ENCODE measurements at regions not wholly inside any gene's neighbourhood (a gene's known extent, or its start where the extent isn't known, plus 50 kb on each side); places are given as distances from the start of the nearest gene placed in this dataset.
"Not testable (repeated sequence)": the region's sequence is repeated elsewhere in the genome, so short reads cannot be mapped to it uniquely, and the experiment has no call there.

DNA sequence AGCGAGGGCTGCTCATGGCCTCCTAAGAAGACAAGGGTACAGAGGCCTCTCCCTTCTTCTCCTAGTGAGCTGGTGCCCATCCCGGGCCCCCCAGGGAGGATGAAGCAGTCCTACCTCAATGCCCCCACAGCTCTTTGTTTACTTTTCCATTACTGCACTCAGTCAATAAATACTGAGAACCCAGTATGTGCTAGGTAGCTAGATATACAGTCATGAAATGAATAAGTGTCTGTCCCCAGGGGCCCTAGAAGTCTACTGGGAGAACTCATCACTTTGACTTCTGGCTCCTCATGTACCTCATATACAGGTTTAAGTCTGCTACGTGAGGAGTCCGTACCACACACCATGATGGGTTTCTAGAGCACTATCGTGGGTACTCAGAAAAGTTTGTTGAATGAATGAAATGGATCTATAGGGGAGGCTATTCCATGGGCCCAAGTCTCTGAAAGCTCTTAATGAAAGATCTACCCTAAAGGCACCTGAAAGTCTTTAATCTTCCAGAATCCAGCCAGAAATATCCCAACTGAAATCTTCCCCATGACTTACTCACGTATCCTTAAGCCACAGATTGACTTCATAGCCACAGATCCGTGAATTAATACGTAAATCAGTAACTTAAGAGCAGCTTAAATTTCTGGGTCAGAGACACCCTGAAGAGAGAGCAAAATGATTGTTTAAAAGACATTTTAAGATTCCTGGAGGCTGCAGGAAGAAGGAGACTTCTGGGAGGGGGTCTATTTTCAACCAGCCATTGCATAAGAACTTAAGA is 51.6 kb upstream of the POMP start:
- DNase-seq (ENCODE audit: low read depth in 2 of 2) = no peak

DNA sequence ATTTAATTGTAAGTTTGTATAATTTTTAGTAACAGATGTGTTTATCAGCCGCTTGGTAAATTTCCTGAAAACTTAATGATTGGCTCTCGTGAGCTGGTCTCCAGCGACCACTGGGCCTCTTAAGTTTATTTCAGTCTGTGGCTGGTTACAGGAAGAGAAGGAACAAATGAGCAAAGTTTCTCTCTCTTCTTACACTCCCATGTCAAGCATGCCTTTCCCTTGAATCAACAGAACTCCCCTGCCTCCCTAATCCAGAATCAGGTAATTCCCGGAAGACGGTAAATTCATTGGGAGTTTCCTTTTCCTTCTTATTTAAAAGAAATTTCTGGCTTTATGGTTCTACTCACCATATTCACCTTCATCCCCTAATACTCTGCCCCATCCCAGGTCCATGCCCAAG is 52.5 kb upstream of the POMP start:
- no peak for DNase-seq (ENCODE audit: low read depth in 2 of 2)

DNA sequence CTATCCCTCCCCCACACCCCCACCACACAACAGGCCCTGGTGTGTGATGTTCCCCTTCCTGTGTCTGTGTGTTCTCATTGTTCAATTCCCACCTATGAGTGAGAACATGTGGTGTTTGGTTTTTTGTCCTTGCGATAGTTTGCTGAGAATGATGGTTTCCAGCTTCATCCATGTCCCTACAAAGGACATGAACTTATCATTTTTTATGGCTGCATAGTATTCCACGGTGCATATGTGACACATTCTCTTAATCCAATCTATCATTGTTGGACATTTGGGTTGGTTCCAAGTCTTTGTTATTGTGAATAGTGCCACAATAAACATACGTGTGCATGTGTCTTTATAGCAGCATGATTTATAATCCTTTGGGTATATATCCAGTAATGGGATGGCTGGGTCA is 53.8 kb upstream of the POMP start:
- DNase-seq (ENCODE audit: low read depth in 2 of 2) = not testable (repeated sequence)

DNA sequence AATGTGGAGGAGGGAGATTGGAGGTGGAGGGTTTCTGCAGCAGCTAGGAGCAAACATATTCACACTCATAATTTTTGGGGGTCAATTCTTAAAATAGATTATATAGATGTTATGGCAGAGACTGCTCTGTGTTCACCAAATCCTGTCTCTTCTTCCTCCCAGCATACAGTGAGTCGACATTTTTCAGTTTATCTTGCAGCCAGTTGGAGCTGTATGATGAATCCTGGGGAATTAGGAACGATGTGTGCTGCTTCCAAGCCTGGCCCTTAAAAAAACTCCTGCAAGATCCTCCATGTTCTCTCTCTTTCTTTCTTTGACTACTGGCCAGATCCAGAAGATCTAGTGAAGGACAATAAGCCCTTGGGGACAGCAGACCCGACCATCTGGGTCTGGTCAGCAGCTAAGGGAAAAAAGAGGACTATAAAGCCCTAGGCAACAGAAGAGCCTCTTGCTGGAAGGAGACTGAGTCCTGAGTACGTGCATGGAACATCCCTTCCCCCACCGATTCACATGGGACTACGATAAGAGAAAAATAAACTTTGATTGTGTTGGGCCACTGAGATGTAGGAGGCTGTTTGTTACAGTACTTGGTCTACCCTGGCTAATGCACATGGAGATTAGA is 55.8 kb upstream of the POMP start:
- DNase-seq (ENCODE audit: low read depth in 2 of 2) = no peak

DNA sequence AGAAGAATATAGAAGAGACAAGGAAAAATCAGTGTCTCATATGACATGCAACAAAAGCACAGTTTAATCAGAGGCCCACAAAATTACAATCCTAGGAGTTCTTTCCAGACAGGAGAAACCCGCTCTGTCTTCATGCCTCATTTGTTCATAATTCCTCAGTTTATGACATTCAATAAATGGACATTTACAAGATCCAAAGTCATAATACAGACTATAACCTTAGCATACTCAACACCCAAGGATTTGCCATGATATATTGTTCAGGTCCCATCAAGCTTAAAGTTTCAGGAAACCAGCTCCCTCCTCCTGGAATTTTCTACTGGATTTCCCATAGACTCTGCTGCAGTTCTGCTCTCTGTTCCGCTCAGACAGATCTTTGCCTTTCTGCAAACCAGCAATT is 56.4 kb upstream of the POMP start:
- DNase-seq (ENCODE audit: low read depth in 2 of 2) = no peak

DNA sequence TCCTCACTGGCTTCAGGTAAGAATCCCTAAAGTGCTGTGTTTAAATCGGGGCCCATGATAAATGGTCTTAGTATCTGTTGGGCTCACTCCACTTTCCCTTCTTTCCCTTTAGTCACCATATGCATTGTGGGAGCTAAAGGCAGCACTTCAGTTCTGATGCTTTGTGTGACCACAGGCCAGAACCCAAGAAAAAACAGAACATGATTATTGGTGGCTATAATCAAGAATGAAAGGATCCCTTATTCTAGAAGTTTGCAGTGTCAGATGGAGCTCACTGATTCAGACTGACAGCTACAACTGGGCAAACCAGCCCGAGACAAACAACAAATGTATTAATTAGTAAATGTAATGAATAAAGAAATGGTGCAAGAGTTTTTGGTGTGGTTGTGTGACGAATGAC is 57.3 kb upstream of the POMP start:
- no peak for DNase-seq (ENCODE audit: low read depth in 2 of 2)

DNA sequence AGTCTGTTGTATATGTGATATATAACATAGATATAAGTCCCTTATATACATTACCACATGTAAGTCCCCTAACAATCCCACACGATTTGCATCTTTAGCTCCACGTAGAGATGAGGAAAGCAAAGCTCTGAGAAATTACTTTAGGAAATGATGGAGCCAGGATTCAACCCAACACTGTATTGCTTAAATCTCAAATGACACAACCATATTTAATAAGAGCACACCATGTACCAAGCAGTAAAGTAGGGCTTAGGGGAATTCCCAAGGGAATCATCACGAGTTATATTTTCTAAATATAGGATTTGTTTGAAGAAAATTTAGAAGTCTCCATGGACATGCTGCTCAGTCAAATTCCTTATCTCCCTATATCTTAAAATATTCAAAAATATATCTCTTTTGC is 61.3 kb upstream of the POMP start:
- no peak for DNase-seq (ENCODE audit: low read depth in 2 of 2)

DNA sequence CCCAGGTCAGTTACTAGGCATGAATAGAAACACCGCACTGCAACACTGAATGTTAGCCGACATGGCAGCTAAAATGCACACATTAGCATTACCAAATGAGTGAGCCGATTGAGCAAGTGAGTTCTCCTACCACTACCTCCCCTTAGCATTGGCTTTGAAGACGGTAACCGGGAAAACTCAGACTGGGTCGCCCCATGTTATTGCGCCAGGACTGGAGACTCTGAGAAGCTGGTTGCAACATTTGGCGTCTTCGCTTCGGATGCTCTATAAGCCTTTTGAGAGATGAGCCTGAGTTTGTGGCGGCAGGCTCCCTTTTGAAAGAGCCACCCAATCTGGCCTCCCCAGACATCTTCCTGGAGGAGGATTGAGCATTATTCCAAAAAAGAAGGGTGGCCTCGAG is 68.5 kb upstream of the POMP start:
- no peak for DNase-seq (ENCODE audit: low read depth in 2 of 2)

DNA sequence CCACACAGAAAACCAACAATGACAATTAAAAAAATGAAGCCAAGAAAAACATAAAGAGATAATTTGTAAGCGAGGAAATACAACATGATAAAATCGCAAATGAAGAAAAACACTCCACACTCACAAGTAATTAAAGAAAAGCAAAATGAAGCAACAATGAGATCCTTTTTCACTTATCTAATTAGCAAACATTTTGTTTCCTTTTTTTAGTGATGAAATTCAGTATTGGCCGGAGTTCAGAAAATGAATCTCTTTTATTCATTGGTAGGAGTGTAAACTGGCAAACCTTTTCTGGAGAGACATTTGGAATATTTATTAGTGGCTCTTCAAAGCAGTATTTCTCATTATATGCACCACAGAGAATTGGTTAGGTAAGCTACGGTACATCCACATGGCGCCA is 70.6 kb upstream of the POMP start:
- no peak for DNase-seq (ENCODE audit: low read depth in 2 of 2)

DNA sequence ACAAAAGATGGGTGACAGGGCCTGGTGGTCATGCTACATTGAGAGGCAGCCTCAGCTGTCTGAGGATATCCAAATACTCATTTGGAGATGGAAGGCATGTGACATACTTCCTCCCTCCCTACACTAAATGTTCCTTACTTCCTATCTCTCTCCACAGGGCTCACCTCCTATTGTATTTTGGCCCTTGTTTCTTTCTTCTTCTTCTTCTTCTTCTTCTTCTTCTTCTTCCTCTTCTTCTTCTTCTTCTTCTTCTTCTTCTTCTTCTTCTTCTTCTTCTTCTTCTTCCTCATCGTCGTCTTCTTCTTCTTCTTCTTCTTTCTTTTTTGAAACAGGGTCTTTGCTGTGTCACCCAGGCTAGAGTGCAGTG is 71.8 kb upstream of the POMP start:
- DNase-seq (ENCODE audit: low read depth in 2 of 2) = no peak

DNA sequence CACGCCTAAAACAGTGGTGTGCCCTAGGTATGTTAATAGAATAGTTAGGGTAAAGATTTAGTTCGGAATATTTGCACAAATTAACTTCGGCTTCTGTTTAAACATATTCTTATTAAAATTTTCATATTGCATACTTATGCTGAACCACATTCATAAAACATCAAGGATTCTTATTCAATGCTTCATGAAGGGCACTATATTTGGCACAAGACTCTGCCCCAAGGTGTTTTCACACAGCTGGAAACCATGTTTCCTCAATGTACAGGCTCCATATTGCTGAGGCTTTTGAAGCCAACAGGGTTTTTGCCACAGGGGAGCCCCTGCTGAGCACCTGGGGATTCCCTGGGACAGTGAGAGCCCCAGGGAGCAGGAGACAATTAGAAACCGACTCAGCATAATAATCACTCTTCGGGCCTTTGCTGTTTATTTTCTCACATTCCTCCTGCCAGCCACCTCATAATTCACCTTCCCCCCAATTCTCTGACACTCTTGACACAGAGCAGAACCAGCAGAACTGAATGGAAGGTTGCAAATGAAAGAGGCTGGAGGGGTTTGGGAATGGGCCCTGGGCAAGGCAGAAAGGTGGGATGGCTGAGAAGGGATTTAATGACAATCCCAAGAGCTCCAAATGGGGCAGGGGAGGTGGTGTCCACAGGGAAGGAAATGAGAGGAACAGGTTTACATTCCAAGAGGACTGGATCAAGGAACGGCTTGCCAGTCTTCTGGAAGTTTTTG is 72.3 kb upstream of the POMP start:
- no peak for DNase-seq (ENCODE audit: low read depth in 2 of 2)

DNA sequence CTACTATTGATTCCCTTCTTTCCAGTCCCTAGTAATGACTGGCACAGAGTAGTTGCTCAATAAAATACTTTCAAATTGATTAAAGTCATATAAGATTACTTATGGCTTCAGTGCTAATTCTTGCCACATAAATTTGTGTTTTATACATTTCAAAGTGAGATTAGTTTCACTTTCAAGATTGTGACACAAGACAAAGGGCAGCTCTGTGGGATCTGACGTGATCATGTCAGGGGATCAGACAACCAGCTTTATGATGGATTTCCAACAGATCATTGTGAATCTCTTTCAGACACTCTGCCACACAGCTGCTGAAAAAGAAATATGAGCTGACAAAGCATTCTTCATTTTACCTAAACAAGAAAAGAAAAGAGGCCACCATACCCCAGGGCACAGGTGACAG is 73.4 kb upstream of the POMP start:
- no peak for DNase-seq (ENCODE audit: low read depth in 2 of 2)

DNA sequence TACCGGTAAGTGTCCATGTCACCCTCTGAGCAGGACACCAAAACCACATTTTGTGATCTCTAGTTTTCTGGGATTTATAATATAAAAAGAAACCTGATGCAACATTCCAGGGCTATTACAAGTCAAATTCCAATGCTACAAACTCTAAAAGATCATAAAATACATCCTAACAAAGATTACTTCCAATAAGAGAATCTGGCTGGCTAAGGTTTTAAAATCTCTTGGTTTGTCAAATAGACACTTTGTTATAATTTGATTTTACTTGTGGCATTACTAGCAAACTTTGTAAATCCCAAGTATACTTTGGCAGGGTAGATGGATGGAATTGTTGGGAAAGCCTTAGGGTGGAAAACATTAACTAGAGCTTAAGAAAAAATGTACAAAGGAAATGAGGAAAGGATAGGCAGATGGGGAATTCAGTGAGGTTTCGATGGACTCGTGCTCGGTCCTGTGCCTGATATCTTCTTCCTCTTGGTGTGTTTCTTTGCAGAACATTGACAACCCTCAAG is 74.0 kb upstream of the POMP start:
- no peak for DNase-seq (ENCODE audit: low read depth in 2 of 2)

DNA sequence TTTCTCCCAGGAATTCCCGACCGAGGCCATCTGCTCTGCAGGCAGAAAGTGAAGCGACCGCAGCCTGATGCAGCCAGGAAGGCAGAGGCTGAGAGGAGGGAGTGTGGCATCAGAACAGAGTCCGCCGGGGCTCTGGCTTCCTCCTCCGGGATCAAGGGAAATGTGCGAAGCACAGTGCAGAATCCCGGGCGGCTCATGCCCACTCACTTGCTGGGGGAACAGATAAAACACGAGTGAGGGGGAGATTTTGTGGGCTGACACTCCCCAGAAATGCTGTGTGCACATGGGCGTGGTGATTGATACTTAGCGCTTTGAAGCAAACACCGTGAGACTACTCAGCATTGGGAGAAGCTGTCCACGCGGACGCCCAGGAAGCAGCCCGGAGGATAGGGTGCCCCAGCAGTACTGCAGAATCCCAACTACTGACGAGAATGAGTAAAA is 75.3 kb upstream of the POMP start:
- DNase-seq (ENCODE audit: low read depth in 2 of 2) = no peak

DNA sequence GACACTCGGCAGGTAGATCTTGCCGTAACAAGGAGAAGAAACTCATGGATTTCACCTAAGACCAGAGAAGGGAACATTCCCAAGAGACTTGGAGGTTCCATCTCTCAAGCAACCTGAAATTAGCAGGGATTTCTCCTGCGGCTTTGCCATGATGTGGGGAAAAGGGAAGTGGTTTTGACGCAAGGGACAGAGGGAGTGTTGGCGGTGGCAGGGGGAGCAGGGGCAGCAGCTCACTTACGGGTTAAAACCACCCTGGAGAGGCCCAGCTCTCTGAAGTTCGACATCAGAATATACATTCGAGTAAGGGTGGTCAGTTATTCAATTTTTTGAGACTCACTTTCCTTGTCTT is 76.1 kb upstream of the POMP start:
- DNase-seq (ENCODE audit: low read depth in 2 of 2) = no peak

DNA sequence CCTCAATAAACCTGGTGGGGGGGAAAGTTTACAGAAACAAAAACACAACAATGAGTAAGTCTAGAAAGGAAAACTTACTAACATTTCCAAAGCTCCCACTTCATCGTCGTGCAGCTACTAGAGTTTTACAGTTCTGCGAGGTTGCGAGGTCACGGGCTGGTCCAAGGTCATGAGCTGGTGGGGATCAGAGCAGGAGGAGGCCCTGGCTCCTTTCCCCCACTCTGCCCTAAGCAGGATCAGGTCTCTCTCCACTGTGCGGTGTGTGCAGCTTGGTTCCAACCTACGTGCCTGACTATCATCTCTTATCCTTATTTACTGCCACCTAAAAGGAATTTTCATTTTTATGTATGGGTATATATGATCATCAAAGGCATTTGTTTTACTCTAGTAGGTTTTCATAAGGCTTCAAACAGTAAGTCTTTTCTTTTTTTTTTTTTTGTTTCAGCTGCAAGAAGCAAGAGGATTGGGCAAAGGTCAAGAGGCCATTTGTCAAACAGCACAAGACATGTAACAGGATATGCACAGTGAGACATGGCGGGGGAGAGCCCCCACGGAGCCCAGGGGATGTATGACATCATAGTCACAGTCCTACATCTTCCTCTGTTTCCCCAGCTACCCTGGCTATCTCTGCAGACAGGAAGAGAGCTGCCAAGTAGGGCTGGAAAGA is 76.6 kb upstream of the POMP start:
- DNase-seq (ENCODE audit: low read depth in 2 of 2) = peak in 1 of 2 donors; percentile 34

DNA sequence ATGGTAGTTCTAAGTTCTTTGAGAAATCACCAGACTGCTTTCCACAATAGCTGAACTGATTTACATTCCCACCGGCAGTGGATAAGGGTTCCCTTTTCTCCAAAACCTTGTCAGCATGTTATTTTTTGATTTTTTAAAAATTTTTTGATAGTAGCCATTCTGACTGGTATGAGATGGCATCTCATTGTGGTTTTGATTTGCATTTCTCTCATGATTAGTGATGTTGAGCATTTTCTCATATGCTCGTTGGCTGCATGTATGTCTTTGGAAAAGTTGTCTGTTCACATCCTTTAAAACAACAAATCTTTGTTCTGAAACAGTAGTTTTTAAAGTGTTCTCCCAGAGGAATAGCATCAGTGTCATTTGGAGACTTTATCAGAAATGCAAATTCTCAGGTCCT is 77.5 kb upstream of the POMP start:
- no peak for DNase-seq (ENCODE audit: low read depth in 2 of 2)

DNA sequence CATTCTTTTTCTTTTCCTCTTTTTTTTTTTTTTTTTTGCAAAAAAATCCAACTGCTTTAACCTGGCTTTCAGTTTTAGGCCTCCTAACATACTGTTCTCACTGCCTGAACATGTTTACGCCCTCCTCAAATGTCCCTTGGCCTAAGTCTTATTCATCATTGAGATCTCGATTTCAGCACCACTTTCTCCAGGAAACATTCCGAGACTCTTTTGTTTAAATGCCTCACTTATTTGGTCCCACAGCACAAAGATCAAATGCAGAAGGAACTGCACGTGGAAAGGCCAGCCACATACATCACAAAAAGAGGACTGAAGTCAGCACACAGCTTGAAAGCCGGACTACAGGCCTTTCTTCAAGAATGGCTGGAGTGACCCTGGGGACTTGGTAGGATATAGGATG is 79.2 kb upstream of the POMP start:
- DNase-seq (ENCODE audit: low read depth in 2 of 2) = no peak

DNA sequence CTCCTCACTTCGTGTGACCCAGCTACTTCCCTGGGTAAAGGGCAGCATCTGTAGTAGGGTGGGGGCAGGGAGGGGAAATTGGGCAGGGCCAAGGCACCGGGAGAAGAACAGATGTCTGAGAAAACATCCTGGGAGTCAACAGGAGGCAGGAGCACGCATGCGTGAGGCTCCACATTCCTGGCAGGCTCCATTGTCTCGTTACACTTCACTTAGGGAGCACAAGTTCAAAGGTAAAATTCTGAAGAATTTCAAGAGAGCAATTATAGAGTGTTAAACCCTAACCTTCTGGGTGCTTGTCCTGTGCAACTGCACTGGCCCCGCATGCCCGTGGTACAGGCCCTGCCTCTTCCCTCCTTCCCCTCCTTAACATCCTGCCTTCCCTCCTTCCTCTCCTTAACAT is 79.6 kb upstream of the POMP start:
- no peak for DNase-seq (ENCODE audit: low read depth in 2 of 2)

DNA sequence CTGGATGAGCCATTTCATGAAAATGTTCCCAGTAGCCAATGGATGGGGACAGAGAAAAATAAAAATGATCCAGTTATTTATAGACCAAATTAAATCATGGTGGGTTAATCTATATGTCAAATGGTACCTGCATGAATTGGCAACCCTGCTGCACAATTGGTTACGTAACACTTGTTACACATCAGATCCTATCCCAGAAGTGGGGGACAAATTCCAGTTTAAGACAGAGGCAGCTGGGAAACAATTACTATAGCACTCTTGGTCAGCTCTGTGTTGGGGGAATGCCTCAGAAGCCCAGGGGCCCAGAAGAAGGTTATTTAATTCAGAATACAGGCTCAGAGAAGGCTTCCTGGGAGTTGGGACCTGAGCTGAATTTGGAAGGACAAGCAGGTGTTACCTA is 81.1 kb upstream of the FLT1 start:
- no peak for DNase-seq (ENCODE audit: low read depth in 2 of 2)

DNA sequence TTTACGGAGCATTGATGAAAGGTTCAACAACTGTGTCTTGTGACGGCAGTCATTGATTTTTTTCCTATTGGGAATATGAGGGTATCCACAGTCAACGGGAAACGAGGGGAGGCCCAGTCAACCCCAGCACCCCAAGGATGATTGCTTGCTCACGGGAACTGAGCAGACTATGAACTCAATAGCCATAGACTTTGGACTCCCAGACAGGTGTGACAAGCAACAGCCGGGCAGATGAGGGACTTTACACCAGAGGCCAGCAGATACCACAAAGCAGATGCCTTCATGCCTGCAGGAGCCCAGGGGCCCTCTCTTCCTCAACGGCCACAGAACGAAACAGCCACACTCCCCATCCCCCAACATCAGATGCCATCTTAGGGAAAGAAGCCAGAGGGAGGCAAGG is 80.3 kb upstream of the FLT1 start:
- DNase-seq (ENCODE audit: low read depth in 2 of 2) = no peak

DNA sequence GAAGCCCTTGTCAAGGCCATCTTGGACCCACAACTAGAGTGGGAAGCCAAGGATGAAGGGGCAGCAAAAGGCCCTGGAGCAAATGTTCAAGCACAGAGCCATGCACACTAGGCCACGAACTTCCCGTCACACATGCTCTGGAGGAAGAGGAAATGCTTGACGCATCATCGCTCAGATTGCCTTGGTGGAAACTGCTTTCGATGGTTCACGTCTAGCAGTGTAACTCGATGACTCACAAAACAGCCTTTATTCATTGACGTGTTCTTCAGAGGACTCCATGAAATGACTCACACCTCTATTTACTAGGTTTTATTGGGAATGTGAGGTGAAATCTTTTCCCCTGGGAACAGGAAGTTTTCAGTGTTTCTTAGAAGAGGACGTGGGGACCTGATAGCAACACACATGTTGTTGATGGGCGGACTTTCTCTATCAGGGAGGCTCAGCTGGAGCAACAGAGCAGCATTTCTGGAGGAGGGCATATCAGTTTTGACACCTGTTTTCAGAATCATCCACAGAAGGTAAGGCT is 79.8 kb upstream of the FLT1 start:
- peak; percentile 87 to 99 for DNase-seq (ENCODE audit: low read depth in 2 of 2)

Measured in dermis microvascular lymphatic vessel endothelial cell (primary cell).